Cerebellar nuclear complex (tissue), 1 donor: ENCODE measurements at regions not wholly inside any gene's neighbourhood (a gene's known extent, or its start where the extent isn't known, plus 50 kb on each side); places are given as distances from the start of the nearest gene placed in this dataset.
"Not testable (repeated sequence)": the region's sequence is repeated elsewhere in the genome, so short reads cannot be mapped to it uniquely, and the experiment has no call there.

Experiments
- DNase-seq, 2 experiments: peaks; one replicate each; lab custom pipeline; 2025; lab: John Stamatoyannopoulos, UW

DNA sequence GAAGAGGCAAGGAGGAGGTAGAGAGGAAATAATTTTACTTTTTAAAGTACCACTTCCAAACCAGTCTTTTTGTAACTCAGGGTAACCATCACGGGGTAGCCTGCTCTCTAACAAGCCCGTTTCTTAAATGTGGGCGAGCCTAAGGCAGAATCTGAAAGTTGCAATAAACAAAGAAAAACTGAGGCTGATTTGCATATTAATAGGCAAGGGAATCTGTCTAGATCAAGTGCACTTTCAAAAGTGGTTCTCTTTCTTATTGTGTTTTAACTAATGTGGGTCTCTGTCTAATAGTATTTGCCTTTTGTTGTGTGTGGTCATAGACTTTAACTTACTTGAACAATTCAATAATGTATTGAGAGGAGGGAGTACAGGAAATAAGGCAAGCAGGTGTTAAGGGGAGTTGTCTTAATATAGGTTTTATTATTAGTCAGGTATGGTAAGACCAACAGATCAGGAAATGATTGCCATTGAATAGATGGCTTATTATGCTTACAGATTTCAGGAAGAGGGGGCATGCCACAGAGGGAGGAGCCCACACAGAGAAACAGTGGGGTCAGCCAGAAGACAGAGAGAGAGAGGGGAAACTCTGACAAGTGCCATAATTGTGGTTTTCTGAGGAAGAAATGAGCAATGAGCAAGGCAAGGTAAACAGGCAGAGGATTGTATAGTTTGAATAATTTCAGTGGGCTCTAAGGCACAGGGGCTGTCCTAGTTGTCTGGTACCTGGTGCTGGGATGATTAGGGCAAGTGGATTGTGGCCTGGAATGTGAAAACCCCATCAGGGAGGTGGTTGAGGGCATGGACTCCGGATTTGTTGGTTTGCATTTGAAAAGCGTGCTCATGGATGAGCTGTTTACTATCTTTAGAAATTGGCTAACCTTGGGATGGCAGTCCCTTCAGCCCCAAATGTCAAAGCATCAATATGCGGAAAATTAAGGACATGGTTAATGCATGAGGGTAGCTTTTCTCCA is 237.2 kb downstream of the TOX3 start:
- no peak for DNase-seq

DNA sequence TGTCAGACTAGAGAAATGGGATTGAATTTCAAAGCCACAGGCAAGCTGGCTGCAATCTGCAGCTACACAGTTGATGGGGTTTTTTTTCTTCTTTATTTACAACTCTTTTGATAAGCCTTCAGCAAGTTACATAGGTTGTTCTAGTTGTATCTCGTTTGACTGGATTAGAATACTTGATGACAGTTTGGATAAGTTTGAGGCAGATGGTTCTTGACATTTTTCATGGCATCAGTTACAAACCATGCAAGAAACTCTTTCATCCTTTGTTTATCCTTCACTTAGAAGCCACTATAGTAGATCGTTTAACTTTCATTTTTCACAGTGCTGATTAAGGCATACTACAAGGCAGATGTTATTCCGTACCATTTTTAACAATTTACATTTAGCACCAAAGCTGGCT is 238.9 kb downstream of the TOX3 start:
- no peak for DNase-seq

DNA sequence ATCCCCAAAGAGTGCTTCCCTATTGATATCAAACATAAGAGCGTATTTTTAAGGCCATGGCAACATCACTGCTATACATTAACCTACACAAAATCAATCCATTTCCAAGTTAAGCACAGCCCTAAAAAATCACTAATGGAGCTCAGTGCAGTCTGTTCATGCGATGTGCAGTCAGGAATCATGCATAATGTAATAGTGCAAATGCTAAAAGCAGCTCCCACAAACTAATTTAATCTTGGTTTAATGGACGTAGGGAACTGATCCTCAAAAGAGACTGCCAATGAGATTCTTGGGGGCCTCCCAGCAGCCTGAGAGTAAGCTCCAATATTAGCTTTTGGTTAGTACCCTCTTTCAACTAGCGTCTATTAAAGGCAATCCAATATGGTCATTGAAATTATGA is 245.9 kb downstream of the TOX3 start:
- DNase-seq, result no peak

DNA sequence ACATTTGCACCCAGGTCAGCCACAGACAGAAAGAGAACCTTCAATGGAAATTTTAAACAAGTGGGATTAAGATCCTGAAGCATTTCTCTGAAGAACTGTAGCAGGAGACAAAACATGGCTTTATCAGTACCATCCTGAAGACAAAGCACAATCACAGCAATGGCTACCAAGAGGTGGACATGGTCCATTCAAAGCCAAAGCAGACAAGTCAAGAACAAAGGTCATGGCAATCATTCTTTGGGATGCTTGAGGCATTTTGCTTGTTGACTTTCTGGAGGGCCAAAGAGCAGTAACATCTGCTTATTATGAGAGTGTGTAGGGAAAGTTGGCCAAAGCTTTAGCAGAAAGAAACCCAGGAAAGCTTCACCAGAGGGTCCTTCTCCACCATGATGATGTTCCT is 248.2 kb downstream of the TOX3 start:
- DNase-seq, result no peak

DNA sequence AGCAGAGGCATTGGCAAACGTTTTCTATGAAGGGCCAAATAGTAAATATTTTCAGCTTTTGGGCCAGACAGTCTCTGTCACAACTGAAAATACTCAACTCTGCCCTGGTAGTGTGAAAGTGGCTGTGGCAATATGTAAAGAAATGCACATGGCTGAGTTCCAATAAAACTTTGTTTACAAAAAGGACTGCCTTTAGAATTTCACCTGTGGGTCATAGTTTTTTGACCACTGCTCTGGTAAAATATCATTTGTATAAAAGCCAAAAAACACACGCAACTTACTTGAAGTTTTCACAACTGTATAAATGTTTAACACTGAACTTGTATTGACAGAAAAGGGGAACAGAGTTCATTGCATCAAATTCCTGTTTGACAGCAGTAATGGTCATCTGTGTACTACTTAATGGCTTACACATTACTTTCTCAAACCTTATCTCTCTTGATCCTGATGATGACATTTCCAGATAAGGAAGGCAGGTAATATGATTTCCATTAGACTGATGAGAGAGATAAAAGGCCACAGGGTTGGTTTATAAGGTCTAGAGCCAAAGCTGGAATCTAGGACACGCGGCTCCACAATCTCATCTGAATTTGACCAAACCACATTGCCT is 250.1 kb downstream of the TOX3 start:
- DNase-seq, result not testable (repeated sequence)

DNA sequence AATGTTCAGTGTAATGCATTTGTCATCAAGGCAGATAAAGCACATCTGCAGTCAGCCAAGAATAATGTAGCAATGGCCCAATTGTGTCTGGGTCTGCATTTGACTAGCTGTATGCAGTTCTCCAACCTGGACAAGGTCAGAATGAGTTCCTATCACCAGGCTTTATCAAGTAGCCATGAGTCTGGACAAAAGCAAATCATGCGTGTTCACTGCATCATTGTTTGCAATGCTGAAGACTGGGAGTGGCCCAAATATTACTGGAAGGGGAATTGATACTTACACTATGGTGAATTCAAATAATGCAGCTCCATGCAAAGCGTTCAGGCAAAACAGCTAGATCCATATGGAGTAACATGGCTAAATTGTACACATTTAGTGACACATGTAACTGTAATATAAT is 250.9 kb downstream of the TOX3 start:
- no peak for DNase-seq

DNA sequence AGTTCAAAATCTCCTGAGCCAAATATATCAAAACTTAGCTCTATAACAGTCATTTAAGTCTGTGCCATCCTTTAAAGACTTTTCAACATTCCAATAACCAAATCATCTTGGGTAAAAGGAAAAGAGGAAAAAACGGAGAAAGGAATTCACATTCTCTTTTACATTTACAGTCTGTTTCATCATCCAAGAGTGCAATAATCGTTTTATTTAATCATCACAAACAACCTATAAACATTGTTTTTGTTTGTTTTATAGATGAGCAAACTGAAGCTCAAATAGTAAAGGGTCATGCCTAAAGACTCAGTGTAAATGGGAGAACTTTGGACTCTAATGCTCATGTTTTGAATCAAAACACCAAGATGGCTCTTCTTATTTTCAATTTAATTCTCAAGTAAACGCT is 252.3 kb downstream of the TOX3 start:
- no peak for DNase-seq

GRCh38 chr16:52293204-52293603 is 253.7 kb downstream of the TOX3 start:
- DNase-seq, result no peak

DNA sequence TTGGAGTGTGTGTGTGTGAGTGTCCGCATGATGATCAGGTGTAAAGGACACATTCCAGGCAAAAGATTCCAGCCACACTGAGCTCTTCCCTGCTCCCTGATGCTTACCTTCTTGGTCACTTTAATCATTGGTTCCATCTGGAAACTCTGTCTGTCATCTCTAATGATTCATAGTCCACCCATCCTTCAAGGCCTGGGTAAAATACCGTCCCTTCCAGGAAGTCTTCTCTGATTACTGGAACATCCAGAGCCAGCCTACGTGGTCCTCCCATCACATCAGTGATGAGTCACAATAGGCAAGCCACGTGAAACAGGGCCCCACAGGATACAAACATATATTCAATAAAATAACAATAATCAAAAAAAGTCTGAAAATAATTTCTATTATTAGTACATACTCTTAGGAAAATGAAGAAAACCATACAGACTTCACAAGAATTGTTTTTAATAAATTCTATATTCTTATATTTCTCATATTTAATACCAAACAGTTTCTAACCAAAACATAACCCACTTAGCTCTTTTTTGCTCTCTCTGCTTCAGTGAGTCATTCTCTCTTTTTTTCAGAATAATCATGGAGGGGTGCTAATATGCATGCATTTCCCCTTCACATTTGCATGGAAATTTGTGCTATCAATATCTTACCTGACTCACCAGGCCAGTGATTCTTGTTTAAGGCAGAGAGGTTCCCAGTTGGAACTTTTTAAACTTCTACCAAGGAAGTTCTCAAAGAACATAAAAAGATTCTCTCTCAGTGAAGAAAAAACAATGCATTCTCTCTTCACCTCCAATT is 263.2 kb downstream of the TOX3 start:
- no peak for DNase-seq

DNA sequence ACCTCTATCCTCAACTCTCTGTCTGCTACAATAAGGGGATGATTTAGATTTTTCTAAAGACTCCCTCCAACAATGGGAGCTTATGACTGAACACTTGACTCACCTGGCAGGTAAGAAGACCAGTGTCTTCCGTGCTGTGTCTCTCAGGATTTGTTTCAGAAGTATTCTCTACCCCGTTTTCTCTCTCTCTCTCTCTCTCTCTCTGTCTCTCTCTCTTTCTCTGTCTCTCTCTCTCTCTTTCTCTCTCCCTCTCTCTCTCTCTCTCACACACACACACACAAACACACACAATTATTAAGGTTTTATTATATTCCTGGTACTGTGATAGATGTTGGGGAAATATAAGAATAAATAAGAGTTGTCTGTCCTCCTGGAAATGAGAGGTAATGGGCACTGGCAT is 263.9 kb downstream of the TOX3 start:
- DNase-seq, result no peak

DNA sequence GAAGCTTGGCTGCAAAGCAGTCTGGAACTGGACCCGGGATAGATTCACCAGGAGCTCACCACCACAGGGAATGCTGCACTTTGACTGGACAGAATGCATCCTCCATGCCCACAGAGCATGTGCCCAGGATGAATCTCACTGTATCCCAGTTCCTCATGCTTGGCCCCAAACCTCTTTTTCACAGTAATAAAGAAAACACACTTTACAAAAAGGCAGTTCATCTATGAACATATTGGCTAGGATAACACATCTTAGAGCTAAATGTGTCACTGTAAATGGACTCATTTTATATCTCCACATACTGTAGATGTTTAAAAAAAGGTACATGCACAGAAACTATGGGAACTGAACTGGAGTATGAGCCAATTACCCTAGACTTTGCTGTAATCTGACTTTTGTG is 266.9 kb downstream of the TOX3 start:
- DNase-seq, result no peak

- no peak for DNase-seq
Observed at GRCh38 chr16:52271088-52271750, 275.7 kb downstream of the TOX3 start.

DNA sequence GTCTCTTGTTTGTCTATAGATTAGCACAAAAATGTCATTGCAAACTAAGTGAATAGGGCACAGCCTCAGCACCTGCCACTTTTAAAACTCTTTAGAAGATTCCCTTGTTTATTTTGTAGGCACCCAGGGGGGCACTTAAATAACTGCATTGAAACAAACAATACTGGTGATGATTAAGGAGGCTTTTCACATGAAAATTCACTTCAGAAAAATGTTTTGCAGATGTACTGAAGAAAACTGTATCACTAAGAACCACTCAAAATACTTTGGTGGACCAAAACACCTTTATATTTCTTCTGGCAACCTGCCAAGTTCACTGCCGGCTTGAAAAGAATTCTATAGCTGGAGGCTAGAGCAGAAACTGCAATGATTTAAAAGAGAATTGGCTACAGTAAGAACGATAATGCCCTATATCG is 281.5 kb downstream of the TOX3 start:
- no peak for DNase-seq

DNA sequence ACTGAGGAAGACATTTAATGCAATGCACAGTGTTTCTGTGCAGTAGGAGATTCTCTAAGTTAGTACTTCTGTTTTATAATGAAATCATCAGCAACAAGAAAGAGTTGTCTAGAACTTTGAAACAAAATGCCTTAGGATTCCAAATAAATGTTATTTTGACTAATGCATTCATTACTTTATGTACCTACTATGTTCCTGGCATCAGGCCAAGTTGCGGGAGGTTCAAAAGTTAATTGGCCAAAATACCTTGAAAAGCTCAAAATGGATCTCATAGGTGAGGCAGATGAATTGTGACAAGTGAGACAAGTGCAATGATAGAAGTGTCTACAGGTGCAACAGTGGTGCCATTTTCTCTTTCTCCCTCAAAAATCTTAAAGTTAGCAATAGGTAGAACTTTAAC is 289.4 kb downstream of the TOX3 start:
- DNase-seq, result no peak

GRCh38 chr16:52256310-52257078 is 290.4 kb downstream of the TOX3 start:
- no peak for DNase-seq

DNA sequence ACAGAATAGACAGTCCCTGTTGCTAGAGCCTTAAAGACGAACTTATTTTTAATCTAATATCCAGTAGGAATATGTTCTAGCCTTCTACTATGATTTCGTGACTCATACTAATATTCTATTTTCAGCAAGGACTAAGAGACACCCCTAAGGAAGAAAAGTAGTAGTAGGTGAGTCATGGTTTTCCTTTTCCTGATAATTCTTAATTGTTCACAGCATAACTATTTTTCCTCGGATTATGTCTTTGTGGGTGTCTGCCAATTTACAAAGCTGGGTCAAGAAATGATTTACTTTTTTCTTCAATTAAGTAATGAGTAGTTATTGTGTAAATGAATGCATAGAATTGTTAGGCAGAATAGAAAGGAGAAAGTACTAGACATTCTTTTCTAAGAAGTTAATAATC is 292.2 kb downstream of the TOX3 start:
- DNase-seq, result no peak

GRCh38 chr16:52252680-52253079 is 294.3 kb downstream of the TOX3 start:
- no peak for DNase-seq

GRCh38 chr16:52251495-52251894 is 295.4 kb downstream of the TOX3 start:
- DNase-seq, result no peak

GRCh38 chr16:52247737-52248136 is 299.2 kb downstream of the TOX3 start:
- no peak for DNase-seq

- DNase-seq, result no peak
Observed at GRCh38 chr16:52238710-52239109, 308.2 kb downstream of the TOX3 start.

GRCh38 chr16:52237823-52238222 is 309.1 kb downstream of the TOX3 start:
- DNase-seq, result no peak
